Gastroesophageal sphincter (tissue), 3 donors: ENCODE measurements at regions not wholly inside any gene's neighbourhood (a gene's known extent, or its start where the extent isn't known, plus 50 kb on each side); places are given as distances from the start of the nearest gene placed in this dataset.

Source experiments
- CTCF ChIP-seq, 4 experiments: fragments of 200-600 bp in 2 of 4; fragments of 450-650 bp in 2 of 4; sonication (generic) in 1 of 4; IDR thresholded peaks; one replicate each; pipeline ENCODE4 v1.5.1; 2017 to 2019; ENCODE audit warnings: antibody characterized with exemption in 4 of 4, mild to moderate bottlenecking in 2 of 4, moderate library complexity in 2 of 4
- EP300 ChIP-seq: sonication (generic); formaldehyde crosslinking; IDR thresholded peaks from one replicate; pipeline ENCODE4 v1.6.1; 2017; ENCODE audit warnings: antibody characterized with exemption, mild to moderate bottlenecking
- POLR2A ChIP-seq, 2 donors: fragments of 450-650 bp; IDR thresholded peaks; one replicate each; pipeline ENCODE4 v1.6.1; 2017; ENCODE audit warnings: antibody characterized with exemption in 2 of 2, mild to moderate bottlenecking in 2 of 2, moderate library complexity in 1 of 2
- POLR2AphosphoS5 ChIP-seq: sonication (generic); formaldehyde crosslinking; IDR thresholded peaks from one replicate; pipeline ENCODE4 v1.6.1; 2017; ENCODE audit warnings: antibody characterized with exemption

- TF ChIP-seq POLR2AphosphoS5 (no peak), CTCF (IDR thresholded peaks at IDR 0.05) (no peak), POLR2A (IDR thresholded peaks at IDR 0.05) (no peak), EP300 (no peak)
These were observed 83.6 kb downstream of the CHST2 start for GRCh38 chr3:143203142-143203541.
